COLO668 (cell line): ENCODE measurements at regions not wholly inside any gene's neighbourhood (a gene's known extent, or its start where the extent isn't known, plus 50 kb on each side); places are given as distances from the start of the nearest gene placed in this dataset.
A peak's percentile ranks its signal among the peaks of the same experiment; 100 is the strongest.

Source experiments
- DNase-seq: peaks from one replicate; lab custom pipeline; 2025; ENCODE audit not compliant: unreplicated experiment; lab: John Stamatoyannopoulos, UW

DNA sequence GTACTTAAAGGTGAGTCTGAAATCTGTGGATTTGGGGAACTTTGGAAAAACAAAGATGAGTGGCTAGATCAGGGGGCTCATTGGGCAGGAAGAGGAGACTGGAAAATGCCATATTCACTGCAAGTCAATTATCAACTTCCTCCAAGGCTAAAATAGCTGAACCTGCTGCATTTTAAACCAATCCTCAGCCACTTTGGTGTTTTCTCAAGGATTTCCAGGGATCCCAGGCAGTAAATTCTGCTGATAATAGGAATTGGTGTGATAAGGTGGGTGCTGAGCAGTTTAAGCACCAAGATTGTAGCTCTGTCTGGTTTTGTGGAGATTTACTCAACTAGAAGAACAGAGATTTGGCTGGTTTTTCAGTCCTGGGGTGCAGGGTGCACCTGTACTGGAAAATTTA lies 153.9 kb upstream of the CAMK1G start:
- no peak for DNase-seq

DNA sequence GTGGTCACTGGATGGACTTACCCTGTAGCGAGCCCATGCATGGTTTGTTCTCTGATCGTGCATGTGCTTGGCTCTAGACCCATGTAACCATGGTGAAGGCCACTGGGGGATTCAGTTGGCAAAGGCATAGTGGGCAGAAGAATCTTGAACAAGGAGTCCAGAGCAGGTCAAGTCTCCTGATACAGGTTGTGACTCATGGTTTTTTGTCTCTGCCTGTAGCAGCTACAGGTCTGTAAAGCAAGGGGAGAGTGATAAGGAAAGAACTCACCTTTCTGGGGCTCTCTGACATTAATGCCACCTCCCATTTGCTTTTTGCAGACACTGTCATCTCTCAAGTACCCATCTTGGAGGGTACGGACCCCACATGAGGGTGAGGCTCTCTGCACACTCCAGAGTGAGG lies 153.4 kb upstream of the CAMK1G start:
- no peak for DNase-seq

DNA sequence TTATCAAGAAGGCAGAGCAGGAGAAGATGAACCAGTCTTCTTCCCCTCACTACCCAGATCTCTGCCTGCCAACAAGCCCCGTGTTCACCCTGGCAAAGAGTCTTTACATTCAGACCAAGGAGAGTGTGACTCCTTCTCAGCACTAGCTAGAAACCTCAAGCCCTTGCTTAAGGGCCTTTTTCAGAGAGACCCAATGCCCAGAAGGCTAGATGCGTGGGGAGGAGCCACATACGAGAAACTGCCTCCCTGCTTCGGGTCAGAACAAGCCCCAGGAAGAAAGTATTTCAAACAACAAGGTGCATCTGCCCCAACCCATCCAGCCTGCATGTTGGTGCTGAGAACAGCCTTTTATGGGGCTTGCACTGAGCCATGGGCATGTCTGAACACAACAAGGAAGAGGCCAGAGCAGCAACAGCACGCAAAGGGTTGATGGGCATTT lies 152.7 kb upstream of the CAMK1G start:
- DNase-seq, result no peak

DNA sequence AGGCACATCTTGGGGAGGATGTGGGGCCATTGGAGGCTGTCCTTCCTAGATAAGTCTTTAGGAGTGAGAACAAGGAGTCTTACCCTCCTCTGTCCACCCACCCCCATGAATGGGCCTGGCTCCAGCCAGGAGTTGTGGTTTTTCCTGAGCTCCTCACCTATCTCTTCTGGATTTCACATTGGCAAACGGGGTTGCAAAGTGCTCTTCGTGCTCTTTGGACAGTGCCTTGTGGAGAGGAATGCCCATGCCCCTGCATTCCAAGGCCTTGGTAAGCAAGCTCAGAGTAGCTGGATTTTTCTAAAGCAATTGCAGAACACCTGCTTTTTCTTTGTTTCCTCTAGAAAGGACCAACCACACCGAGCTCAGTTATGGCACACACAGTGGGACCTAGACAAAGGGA lies 152.1 kb upstream of the CAMK1G start:
- no peak for DNase-seq

DNA sequence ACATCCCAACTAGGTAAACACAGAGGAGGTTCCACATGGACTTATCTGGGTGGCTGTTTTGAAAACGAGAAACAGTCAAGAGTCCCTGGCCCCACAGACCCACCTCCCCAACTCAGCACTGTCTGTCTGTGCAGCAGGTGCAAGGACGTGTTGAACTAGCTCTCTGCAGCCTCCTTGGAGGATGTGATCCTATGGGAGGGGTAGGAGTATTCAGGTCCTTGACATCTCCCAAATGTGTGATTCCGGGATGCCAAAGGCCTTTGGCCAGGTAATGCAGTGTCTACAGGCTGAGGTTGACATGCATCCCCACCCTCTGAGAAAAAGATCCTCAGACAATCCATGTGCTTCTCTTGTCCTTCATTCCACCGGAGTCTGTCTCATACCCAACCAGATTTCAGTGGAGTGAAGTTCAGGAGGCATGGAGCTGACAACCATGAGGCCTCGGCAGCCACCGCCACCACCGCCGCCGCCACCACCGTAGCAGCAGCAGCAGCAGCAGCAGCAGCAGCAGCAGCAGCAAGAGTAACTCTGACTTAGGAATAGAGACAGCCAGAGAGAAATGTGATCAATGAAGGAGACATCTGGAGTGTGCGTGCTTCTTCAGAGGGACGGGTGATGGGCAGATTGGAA lies 151.6 kb upstream of the CAMK1G start:
- no peak for DNase-seq

DNA sequence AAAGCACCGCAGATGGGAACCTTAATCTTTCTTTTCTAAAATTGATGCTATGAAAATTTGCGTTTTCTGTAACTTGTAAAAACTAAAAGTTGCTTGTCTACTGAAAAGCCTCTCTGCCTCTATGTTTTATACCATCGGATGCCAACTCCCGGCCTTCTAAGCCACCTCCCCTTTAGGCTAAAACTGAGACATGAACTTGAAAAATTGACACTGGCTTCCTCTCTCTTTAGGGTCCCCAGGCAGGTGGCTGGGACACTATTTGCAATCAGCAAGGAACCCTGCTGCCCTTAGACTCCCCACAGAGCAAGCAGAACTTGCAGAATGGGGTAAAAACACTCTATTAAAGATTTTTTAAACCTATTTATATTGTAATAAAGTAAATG lies 151.1 kb upstream of the CAMK1G start:
- no peak for DNase-seq

DNA sequence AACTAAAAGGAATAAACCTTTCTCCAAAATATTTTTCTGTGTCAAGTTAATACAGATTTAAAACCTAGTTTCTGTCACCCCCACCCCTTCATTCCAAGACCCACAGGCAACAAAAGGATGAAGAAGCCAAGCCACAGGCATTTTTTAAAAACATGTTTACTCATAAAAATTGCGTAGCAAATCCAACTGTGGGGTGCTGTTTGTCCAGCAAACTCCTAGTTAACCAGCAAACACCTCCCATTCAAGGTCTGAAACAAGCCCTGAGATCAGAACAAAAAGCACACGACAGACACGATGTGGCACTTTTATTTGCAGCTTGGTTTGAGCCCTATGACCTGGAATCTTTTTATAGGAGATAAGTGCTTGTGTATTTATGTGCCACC lies 149.9 kb upstream of the CAMK1G start:
- DNase-seq, result no peak

DNA sequence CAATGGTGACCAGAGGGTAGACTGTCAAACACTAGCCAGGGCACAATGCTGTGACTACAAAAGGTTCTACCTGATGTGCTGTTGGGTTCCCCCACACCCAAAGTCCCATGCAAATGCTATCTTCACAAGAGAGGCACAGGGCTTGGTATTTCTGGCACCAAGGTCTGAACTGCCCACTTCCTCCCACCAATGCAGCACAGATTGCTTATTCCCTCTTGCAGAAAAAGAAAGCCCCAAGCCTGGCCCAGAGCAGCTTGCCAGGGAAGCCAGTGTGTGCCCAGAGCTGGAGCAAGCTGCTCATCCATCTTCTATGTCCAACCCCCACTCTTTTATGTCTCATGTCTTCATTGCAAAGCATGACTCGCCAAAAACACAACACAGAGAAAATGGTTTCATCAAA lies 149.4 kb upstream of the CAMK1G start:
- DNase-seq, result no peak

DNA sequence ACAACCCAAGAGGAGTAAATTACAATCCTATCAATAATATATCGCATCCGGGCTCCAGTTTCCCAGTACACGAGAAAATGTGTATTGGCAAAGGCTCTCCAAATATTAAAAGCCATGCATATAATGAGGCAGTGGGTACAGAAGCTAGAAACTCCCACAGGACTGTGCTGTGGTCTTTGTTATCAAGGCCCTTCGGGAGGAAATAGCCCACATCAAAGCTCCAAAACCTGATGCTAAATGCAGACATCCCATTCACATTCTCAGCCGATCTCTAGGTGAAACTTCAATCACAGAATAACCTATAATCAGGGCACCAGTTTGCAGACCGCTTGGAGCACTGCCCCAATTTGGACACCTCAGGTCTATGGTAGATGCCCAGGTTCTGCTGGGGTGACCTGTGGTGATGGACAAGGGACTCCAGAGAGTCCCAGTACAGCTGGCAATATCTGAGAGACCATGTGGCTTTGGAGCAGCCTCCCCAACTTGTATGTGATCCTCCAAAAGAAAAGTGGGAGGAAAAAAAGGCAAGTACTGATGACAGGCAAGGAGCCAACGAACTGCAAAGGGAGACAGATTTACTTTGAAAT lies 148.8 kb upstream of the CAMK1G start:
- DNase-seq, result no peak

DNA sequence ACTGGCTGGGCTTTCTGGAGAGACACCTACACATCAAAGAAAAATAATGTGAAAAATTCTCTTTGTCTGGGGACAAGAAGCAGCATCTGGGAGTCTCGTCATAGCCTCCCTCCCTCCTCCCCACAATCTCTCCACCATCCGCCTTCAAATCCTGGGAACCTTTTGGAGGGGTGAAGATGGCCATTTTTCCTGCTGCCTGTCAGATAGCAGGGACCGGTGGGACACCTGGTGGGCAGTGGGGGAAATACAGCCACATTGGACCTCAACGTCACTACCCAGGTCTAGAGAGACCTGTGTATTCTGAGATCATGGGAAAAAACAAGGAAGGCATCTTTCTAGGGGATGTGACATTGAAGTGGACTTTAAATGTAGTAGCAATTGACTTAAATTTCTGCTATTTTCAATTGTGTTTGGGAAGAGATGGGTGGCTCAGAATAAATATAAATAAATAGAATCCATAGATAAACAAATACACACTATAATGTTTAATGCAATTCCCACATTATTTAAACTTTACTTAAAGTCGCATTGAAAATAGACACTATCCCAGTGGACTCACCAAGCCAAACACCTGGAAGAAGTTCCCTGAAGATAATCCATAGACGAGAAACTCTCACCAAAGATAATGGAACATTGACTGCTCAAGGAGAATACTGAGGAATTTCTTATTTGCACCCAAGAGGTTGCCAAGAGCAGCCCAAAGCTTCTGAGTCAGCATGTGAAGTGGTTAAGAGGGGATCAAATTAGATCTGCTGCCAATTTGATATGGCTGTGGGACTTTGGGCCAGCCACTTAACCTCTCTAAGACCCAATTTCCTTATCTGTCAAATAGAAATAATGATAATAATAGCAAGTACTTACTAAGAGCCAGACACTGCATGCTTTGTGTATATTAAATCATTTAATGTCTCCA lies 147.6 kb upstream of the CAMK1G start:
- DNase-seq, result peak; percentile 71

DNA sequence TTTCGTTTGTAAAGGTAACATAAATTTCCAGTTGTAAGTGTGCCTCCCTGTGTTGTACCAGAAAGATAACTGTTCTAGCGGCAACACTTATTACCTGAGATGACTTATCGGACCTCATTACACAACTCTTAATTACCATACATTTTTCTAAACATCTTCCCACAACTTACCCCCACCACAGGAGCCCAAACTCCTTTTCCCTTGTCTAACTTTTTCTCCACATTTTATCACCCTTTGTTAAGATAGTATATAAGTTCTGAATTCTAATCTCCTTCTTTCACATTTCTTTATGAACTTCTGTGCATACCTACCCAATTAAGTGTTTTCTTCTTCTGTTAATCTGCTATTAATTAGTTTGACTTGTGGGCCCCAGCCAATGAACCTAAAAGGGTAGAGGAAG lies 143.7 kb upstream of the CAMK1G start:
- no peak for DNase-seq

DNA sequence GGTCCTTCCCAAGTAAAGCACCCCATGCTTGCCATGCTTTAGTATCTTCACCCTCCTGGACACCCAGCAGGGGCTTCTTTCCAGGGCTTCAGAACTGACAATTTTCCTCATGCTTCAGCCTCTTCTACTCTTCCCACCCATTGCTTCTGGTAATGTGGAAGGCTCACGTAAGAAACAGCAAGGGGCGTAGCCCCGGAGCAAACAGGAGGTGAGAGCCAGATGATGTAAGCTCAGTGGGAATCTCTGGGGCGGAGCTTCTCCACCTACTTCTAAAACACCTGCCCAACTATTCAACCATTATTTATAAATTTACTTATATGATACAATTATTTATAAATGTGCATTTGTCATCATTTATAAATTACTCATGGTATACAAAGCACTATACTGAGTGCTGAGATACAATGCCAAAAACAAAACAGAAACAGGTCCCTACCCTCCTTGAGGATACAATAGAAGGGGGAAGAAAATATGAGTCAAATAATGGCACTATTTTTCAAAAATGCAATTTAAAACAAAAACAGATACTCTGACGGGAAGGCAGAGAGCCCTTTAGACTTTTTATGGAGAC lies 140.1 kb upstream of the CAMK1G start:
- no peak for DNase-seq

DNA sequence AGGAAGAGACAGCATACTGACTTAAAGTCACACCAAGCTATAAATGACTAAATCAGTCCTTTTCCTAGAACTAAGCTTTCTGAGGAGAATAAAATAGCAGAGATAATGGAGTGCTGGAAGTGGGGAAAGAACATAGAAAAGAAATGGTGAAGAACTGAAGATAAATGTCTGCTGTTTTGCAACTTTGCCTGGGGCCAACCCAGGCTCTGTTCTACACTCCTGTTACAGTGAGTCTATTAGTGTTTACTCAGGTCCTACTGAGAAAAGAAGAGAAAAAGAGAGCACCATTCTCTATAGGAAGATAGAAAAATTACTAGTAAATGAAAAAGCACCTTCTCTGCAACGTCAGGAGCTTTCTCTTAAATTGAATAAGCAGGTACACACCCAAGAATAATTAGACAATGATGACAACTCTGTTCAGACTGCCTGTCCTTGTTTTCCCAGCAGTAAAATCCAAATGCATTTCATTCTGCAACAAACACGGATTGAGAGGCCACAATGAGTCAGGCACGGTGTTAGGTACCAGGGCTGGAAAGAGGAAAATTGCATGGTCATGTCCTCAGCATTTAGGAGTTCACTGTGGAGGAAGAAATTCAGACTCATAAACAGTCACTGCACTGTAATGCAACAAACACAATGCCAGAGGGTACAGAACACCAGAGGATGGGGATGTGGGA lies 139.4 kb upstream of the CAMK1G start:
- DNase-seq, result no peak

DNA sequence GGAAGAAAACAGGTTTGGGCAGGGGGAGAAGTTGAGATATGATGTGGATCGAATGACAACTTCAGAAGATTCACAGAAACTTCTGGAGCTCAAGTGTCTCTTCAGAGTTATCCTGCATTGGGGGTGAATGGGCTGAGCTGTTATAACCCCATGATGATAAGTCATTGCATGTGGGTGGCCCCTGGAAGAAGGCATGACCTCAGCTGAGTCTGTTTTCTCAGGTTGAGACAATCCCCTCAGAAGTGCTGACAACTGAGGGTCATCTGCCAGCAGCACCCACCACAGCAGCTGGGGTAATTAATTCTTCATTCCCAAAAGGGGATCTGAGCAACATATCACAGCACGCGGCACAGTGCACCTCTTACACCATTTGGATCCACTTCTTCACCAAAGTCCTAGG lies 138.6 kb upstream of the CAMK1G start:
- DNase-seq, result no peak

DNA sequence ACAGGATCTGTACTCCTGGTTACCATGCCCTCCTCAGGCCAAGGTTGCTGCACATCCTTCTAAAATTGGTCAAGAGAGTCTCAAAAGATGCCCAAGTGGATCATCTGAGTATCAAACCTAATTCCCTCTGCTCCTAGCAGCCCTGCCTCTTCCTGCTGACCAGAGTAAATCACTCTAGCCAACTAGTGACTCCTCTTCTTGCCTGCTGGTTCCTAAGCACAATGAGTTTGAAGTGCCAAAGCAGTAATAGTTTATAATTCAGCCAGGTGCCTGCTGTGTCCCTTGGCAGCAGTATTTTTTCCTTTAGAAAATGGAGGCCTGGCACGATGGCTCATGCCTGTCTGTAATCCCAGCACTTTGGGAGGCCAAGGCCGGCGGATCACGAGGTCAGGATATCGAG lies 137.9 kb upstream of the CAMK1G start:
- no peak for DNase-seq

DNA sequence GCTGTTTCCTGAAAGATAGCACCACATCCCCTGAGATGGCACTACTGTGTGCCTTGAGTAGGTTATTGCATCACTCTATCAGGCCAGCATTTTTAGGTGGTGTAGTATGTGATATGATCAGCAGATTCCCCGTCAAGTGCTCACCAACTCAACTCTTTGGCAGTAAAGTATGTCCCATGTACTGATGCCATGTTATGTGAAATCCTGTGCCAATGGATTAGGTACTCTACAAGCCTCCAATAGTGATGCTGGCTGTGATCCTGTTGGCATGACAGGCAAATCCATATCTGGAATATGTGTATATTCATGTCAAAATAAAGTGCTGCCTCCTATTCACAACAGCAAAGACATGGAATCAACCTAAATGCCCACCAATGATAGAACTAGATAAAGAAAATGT lies 137.2 kb upstream of the CAMK1G start:
- no peak for DNase-seq

DNA sequence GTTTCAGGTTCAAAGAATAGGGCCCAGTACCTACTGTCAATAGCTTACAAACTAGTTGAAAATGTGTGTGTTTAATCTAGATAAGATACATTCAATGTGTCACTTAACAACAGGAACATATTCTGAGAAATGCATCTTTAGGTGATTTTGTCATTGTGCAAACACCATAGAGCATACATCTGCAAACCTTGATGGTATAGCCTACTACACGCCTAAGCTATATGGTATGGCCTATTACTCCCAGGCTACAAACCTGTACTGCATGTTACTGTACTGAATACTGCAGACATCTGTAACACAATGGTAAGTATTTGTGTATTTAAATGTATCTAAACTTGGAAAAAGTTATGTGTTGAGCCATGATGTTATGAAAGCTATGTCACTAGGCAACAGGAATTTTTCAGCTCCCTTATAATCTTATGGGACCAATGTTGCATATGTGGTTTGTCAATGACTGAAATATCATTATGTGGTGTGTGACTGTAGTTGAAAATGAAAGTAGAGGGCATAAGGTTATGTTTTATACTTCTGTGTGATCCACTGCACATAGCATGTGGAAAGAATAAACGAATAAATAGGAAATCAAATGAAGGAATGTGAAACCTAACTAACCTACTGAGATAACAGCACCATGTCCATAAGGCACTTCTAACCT lies 129.0 kb upstream of the CAMK1G start:
- no peak for DNase-seq

DNA sequence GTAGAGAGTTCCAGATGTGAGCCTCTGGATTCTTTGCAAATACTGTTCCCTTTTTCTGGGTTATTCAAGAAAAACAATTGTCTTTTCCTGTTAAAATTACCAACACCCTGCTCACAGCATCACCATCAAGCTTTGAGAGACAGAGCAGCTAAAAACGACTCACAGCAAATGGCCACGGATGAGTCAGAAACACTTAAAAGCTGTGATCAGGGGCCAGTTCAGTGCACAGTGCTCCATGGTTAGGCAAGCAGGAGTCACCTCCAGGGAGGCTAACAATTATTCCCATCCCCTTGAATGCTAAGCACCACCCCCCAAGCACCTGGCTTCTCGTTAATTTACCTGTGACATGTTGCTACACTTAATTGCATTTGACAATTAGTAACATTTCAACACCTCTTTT lies 128.4 kb upstream of the CAMK1G start:
- no peak for DNase-seq

DNA sequence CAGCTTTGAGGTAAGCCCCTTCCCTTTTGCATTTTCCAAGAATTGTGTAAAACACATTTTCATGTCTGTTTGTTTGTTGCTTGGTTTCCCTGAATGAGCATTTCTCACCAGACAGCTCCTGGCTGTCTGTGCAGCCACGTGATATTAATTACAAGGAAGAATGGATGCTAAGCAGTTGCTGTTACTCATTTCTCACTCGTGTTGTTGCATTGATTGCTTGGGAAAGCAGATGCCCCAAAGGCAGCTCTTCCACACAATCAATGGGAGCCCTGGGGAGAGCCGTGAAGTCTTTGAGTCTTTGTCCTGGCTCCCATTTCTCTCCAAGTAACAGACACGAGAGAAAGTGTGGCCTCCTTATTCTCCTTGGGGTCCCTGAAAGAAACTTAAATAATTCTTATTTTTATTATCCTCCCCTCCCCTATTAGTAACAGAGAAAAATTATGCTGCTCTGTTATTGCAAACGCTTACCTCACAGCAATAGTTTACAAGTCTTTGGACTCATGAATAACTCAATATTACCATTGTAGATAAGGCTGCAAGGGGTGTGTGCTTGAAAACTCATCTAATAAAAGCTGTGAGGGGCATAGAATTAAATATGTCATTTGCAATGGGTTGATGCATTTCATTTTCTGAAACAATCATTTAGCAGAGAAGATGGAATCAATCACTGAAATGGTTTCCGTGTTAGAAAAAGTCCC lies 127.7 kb upstream of the CAMK1G start:
- no peak for DNase-seq

DNA sequence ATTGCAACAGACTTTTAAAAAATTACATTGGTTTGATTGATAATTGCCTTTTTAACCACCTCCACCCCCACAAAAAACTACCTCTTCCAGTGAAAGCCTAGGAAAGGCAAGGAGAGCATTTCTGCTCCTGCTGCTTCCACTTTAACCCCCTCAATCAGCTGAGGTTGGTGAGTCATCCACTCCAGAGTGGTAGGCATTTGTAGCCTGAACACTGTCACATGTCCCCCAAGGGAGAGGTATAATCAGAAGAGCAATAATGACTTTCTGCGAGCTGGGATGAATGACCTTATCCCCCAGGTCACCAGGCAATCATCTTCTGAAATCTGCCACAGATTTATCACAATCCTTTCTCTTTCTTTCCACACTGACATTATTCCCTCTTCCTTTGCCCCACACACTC lies 126.6 kb upstream of the CAMK1G start:
- peak; percentile 11 for DNase-seq
